Activated CD4-positive, alpha-beta memory T cell treated with anti-CD3 and anti-CD28 coated beads, Interleukin-2, amount 10 ng/mL, durations not matched to agents 7 days and 5 days (primary cell): ENCODE measurements at regions not wholly inside any gene's neighbourhood (a gene's known extent, or its start where the extent isn't known, plus 50 kb on each side); places are given as distances from the start of the nearest gene placed in this dataset.
"Not testable (repeated sequence)": the region's sequence is repeated elsewhere in the genome, so short reads cannot be mapped to it uniquely, and the experiment has no call there.

Experiments
- CTCF ChIA-PET: fragments of 350-600 bp; sonication (Branson Sonifier 250); formaldehyde crosslinking; loops from one replicate; lab custom pipeline; 2021; ENCODE audit warnings: antibody characterized with exemption, inconsistent platforms; lab: Charles Lee
- POLR2A ChIA-PET: fragments of 350-600 bp; sonication (Branson Sonifier 250); formaldehyde crosslinking; loops from one replicate; lab custom pipeline; 2021; ENCODE audit warnings: antibody characterized with exemption; lab: Charles Lee
- DNase-seq: peaks from one replicate; pipeline ENCODE4 v3.0.0-alpha.2; 2020
- H3K27ac Mint-ChIP-seq: one replicate; pipeline ENCODE4 v1.8.0; 2021; ENCODE audit warnings: mild to moderate bottlenecking, mixed read lengths
- H3K27me3 Mint-ChIP-seq: one replicate; pipeline ENCODE4 v1.8.0; 2021; ENCODE audit warnings: mixed read lengths
- H3K36me3 Mint-ChIP-seq: one replicate; pipeline ENCODE4 v1.8.0; 2021; ENCODE audit warnings: low read depth, mixed read lengths
- H3K4me1 Mint-ChIP-seq: one replicate; pipeline ENCODE4 v1.8.0; 2021; ENCODE audit warnings: mixed read lengths
- H3K4me3 Mint-ChIP-seq: one replicate; pipeline ENCODE4 v1.8.0; 2021; ENCODE audit warnings: mild to moderate bottlenecking, mixed read lengths
- H3K9me3 Mint-ChIP-seq: one replicate; pipeline ENCODE4 v1.8.0; 2021; ENCODE audit warnings: mixed read lengths

DNA sequence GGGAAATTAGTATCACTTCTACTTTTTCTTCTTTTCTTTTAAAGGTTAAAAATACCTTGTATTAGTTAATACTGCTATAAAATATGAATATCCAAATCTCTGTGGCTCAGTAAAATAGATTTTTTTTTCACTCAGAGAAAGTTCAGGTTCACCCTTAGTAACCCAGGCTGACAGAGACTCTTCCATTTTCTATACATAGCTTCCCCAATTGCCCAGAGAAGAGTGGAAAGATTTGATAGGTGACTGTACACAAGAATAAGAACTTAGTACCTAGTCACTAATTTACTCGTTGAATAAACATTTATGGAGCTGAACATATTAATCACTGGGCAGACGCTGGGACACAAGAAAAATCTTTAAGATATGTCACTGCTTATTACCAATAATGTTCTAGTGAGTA lies 77.2 kb upstream of the AGAP9 start:
- H3K27me3 Mint-ChIP-seq, CTCF ChIA-PET, POLR2A ChIA-PET, H3K4me3 Mint-ChIP-seq, H3K4me1 Mint-ChIP-seq, H3K36me3 Mint-ChIP-seq, DNase-seq, H3K27ac Mint-ChIP-seq, H3K9me3 Mint-ChIP-seq: not testable (repeated sequence)

- H3K27me3 Mint-ChIP-seq, H3K27ac Mint-ChIP-seq, POLR2A ChIA-PET, H3K36me3 Mint-ChIP-seq, H3K4me3 Mint-ChIP-seq, DNase-seq, H3K4me1 Mint-ChIP-seq, H3K9me3 Mint-ChIP-seq, CTCF ChIA-PET: not testable (repeated sequence)
Measured at GRCh38 chr10:47600127-47600526, 76.7 kb upstream of the AGAP9 start.

DNA sequence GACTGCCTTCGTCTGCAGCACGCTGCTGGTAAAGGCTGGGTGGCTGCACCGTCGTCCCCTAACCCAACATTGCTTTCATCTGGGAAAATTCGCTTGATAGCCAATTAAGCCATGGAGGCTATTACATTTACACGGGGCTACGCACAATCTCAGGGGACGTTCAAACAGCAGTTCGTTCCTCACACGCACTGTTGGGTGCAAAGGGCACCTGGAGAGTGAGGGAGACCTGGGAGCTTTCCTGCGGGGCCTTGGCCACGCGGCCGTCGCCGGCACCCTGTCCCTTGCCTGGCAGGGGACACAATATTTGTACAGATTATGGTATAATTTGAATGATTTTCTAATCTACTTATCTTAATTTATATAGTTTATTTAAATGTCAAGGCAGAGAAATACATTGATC lies 76.2 kb upstream of the AGAP9 start:
- CTCF ChIA-PET, H3K9me3 Mint-ChIP-seq, H3K36me3 Mint-ChIP-seq, POLR2A ChIA-PET, DNase-seq, H3K27ac Mint-ChIP-seq, H3K27me3 Mint-ChIP-seq, H3K4me3 Mint-ChIP-seq, H3K4me1 Mint-ChIP-seq: not testable (repeated sequence)

DNA sequence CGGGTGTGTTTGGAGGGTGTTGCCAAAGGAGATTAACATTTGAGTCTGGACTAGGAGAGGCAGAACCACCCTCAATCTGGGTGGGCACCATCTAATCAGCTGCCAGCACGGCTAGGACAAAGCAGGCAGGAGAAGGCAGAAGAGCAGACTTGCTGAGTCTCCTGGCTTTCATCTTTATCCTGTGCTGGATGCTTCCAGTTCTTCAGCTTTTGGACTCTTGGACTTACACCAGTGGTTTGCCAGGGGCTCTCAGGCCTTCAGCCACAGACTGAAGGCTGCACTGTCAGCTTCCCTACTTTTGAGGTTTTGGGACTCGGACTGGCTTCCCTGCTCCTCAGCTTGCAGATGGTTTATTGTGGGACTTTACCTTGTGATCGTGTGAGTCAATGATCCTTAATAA lies 70.4 kb upstream of the AGAP9 start:
- H3K27ac Mint-ChIP-seq, H3K4me3 Mint-ChIP-seq, H3K4me1 Mint-ChIP-seq, POLR2A ChIA-PET, DNase-seq, CTCF ChIA-PET, H3K36me3 Mint-ChIP-seq, H3K9me3 Mint-ChIP-seq: not testable (repeated sequence)
- H3K27me3 Mint-ChIP-seq = peaks cover 19% of the 10 kb centered on the region

- H3K27me3 Mint-ChIP-seq = peaks cover 19% of the 10 kb centered on the region
- H3K4me3 Mint-ChIP-seq, H3K4me1 Mint-ChIP-seq, DNase-seq, H3K27ac Mint-ChIP-seq, CTCF ChIA-PET, H3K36me3 Mint-ChIP-seq, POLR2A ChIA-PET, H3K9me3 Mint-ChIP-seq: not testable (repeated sequence)
Measured at GRCh38 chr10:47593129-47593528, 69.7 kb upstream of the AGAP9 start.

DNA sequence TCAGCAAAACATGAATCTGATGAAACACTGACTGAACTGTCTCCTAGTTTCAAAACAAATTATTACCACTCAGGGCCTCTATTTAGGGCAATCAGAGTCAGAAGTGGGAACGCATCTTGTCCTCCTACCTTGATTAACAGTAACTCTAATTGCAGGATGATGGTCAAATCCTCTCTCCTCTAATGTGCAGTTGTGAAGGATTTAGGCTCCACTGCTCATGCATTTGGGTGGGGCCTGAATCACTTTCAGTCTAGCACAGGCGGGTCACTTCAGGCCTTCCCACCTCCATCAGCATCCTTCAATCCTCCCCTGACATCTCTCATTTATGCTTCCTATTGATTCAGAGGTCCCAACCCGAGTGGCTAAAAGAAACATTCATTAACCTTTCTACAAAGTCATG lies 67.5 kb upstream of the AGAP9 start:
- H3K4me3 Mint-ChIP-seq, H3K4me1 Mint-ChIP-seq, POLR2A ChIA-PET, H3K27ac Mint-ChIP-seq, H3K9me3 Mint-ChIP-seq, DNase-seq, CTCF ChIA-PET, H3K36me3 Mint-ChIP-seq: not testable (repeated sequence)
- peaks cover 14% of the 10 kb centered on the region for H3K27me3 Mint-ChIP-seq

DNA sequence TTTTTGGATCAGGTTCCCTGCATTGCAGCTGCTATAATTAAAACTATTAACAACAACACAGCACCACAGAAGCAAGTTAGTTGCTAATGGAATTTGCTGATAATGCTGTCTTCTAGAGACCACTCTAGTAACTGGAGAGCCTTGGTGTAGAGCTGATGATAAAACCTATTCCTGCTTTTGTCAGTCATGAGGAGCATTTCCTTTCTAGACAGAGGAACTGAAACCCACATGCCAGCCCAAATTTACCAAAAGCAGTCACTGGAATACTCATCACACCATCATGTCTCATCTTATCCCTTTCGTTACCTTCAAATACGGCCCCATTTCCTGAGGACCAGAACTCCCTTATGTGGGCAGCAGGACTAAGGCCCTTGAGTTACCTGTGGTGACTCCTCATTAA lies 67.1 kb upstream of the AGAP9 start:
- H3K36me3 Mint-ChIP-seq, DNase-seq, H3K4me3 Mint-ChIP-seq, POLR2A ChIA-PET, H3K4me1 Mint-ChIP-seq, H3K27ac Mint-ChIP-seq, H3K9me3 Mint-ChIP-seq, CTCF ChIA-PET: not testable (repeated sequence)
- H3K27me3 Mint-ChIP-seq = peaks cover 14% of the 10 kb centered on the region

- DNase-seq, H3K4me1 Mint-ChIP-seq, POLR2A ChIA-PET, H3K27me3 Mint-ChIP-seq, H3K4me3 Mint-ChIP-seq, CTCF ChIA-PET, H3K27ac Mint-ChIP-seq, H3K36me3 Mint-ChIP-seq, H3K9me3 Mint-ChIP-seq: not testable (repeated sequence)
Measured at GRCh38 chr10:47582051-47582450, 58.6 kb upstream of the AGAP9 start.

DNA sequence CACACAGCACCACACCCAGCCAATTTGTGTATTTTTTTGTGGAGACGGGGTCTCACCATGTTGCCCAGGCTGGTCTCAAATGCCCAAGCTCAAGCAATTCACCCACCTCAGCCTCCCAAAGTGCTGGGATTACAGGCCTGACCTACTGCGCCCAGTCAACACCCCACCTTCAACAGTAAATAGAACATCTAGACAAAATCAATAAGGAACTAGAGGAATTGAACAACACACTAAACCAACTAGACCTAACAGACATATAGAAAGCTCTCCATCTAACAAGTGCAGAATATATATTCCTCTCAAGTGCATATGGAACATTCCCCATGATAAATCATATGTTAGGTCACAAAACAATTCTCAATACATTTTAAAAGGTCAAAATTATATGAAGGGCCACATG lies 56.6 kb upstream of the AGAP9 start:
- H3K9me3 Mint-ChIP-seq, H3K4me1 Mint-ChIP-seq, H3K27ac Mint-ChIP-seq, CTCF ChIA-PET, H3K27me3 Mint-ChIP-seq, H3K36me3 Mint-ChIP-seq, H3K4me3 Mint-ChIP-seq, DNase-seq, POLR2A ChIA-PET: not testable (repeated sequence)

GRCh38 chr10:47578547-47578946 lies 55.1 kb upstream of the AGAP9 start:
- H3K27ac Mint-ChIP-seq, DNase-seq, H3K4me3 Mint-ChIP-seq, H3K36me3 Mint-ChIP-seq, H3K27me3 Mint-ChIP-seq, POLR2A ChIA-PET, H3K9me3 Mint-ChIP-seq, CTCF ChIA-PET, H3K4me1 Mint-ChIP-seq: not testable (repeated sequence)
